HepG2 (cell line): ENCODE measurements at regions not wholly inside any gene's neighbourhood (a gene's known extent, or its start where the extent isn't known, plus 50 kb on each side); places are given as distances from the start of the nearest gene placed in this dataset.
A peak's percentile ranks its signal among the peaks of the same experiment; 100 is the strongest.

Experiments
- ATAC-seq: fragments of 200-7000 bp; cut with Tn5 transposase; 3 replicates; pipeline ENCODE4 v1.9.1; 2020; ENCODE audit warnings: mild to moderate bottlenecking, moderate library complexity
- BruUV-seq: library from RNA; stranded (reverse); fragments of 400-500 nt; replicated peaks from 2 replicates; lab custom pipeline; 2021; lab: Mats Ljungman, UMichigan
- CTCF ChIA-PET: fragments of 300-600 bp; formaldehyde crosslinking; extraction: SDS; loops from one replicate; lab custom pipeline; 2021; ENCODE audit warnings: low total read pairs, inconsistent platforms, low intra/inter-chr PET ratio; lab: Yijun Ruan, JAX
- POLR2A ChIA-PET: fragments of 350-600 bp; sonication (Branson Sonifier 250); formaldehyde crosslinking; loops from one replicate; lab custom pipeline; 2020; ENCODE audit warnings: antibody characterized with exemption, inconsistent platforms; lab: Yijun Ruan, JAX
- DNase-seq: peaks from one replicate; pipeline ENCODE4 v3.0.0-alpha.2; 2015; ENCODE audit warnings: low spot score
- FAIRE-seq: peaks from 3 replicates; lab custom pipeline; 2011; peaks lifted over from hg19 to GRCh38; lab: Jason Lieb, UNC
- H2AFZ ChIP-seq: one replicate; pipeline ENCODE4 v1.6.1; 2011; ENCODE audit warnings: low read length, inconsistent platforms
- H3K27ac ChIP-seq: fragments of 300-600 bp; 3 replicates; pipeline ENCODE4 v1.8.0; 2011; ENCODE audit warnings: mixed run types, mild to moderate bottlenecking, mixed read lengths, low read length, inconsistent platforms; ENCODE audit not compliant: insufficient read depth; ENCODE audit errors: extremely low read length
- H3K27me3 ChIP-seq, 2 experiments: fragments of 200-600 bp in 1 of 2; 2 replicates in 1 of 2; 3 replicates in 1 of 2; pipeline versions ENCODE4 v1.6.0 to v1.8.0; 2011; ENCODE audit warnings: low read length in 2 of 2, mild to moderate bottlenecking in 2 of 2, moderate library complexity in 2 of 2, inconsistent platforms in 1 of 2; ENCODE audit not compliant: insufficient read depth in 2 of 2, control insufficient read depth in 1 of 2
- H3K36me3 ChIP-seq, 2 experiments: fragments of 200-600 bp in 1 of 2; replicated peaks in 1 of 2; 2 replicates in 1 of 2; 3 replicates in 1 of 2; pipeline versions ENCODE4 v1.5.1 to v1.8.0; 2011; ENCODE audit warnings: low read length in 2 of 2, inconsistent platforms in 1 of 2; ENCODE audit not compliant: insufficient read depth in 2 of 2, control insufficient read depth in 1 of 2
- H3K4me1 ChIP-seq: 2 replicates; pipeline ENCODE4 v1.5.1; 2012; ENCODE audit warnings: low read length, inconsistent platforms; ENCODE audit not compliant: insufficient read depth
- H3K4me2 ChIP-seq: 2 replicates; pipeline ENCODE4 v1.6.0; 2011; ENCODE audit warnings: low read depth, low read length, inconsistent platforms
- H3K4me3 ChIP-seq, 3 experiments: fragments of 200-600 bp in 1 of 3; sonication (generic), shearing (Covaris generic) in 1 of 3; replicated peaks in 1 of 3; 2 replicates each; pipeline ENCODE4 v1.5.1; 2011 to 2016; ENCODE audit warnings: low read length in 3 of 3, inconsistent platforms in 2 of 3, low read depth in 2 of 3, mild to moderate bottlenecking in 2 of 3, control low read depth in 1 of 3, mixed read lengths in 1 of 3; ENCODE audit not compliant: insufficient read depth in 1 of 3
- H3K79me2 ChIP-seq: one replicate; pipeline ENCODE4 v1.6.1; 2011; ENCODE audit warnings: low read length, inconsistent platforms; ENCODE audit not compliant: insufficient read depth
- H3K9ac ChIP-seq: 2 replicates; pipeline ENCODE4 v1.6.0; 2011; ENCODE audit warnings: mild to moderate bottlenecking, low read depth, low read length, inconsistent platforms; ENCODE audit not compliant: insufficient read depth
- H3K9me3 ChIP-seq: 2 replicates; pipeline ENCODE4 v1.5.1; 2012; ENCODE audit warnings: mild to moderate bottlenecking, low read length
- H4K20me1 ChIP-seq: 2 replicates; pipeline ENCODE4 v1.6.0; 2011; ENCODE audit warnings: inconsistent platforms, mild to moderate bottlenecking, low read length, moderate library complexity; ENCODE audit not compliant: insufficient read depth
- FOXO1 ChIP-seq: sonication (generic); formaldehyde crosslinking; IDR thresholded peaks from 2 replicates; pipeline ENCODE4 v1.4.0; 2020; ENCODE audit warnings: missing genetic modification reagents
- HOMEZ ChIP-seq: IDR thresholded peaks from 2 replicates; pipeline ENCODE4 v1.6.1; 2016; ENCODE audit warnings: low read depth
- MAFF ChIP-seq: IDR thresholded peaks from 2 replicates; pipeline ENCODE4 v1.6.1; 2011; ENCODE audit warnings: low read depth, low read length, improper control_type of control experiment
- MAFK ChIP-seq, 2 experiments: IDR thresholded peaks in 1 of 2; conservative IDR thresholded peaks in 1 of 2; 2 replicates each; pipeline ENCODE4 v1.6.1; 2011; ENCODE audit warnings: improper control_type of control experiment in 2 of 2, low read length in 2 of 2
- PAF1 ChIP-seq: IDR thresholded peaks from 2 replicates; pipeline ENCODE4 v1.6.1; 2016; ENCODE audit warnings: missing genetic modification reagents, missing compliant biosample characterization
- PAXIP1 ChIP-seq: sonication (generic); formaldehyde crosslinking; conservative IDR thresholded peaks from 2 replicates; pipeline ENCODE4 v1.4.0; 2020; ENCODE audit warnings: mild to moderate bottlenecking, missing genetic modification reagents, moderate library complexity
- ZNF329 ChIP-seq: sonication (generic); formaldehyde crosslinking; IDR thresholded peaks from 2 replicates; pipeline ENCODE4 v1.9.0; 2021; ENCODE audit warnings: low read depth, mild to moderate bottlenecking, missing genetic modification reagents
- ZNF792 ChIP-seq: IDR thresholded peaks from 2 replicates; pipeline ENCODE4 v1.6.1; 2016
- WGBS: methylation state at CpG from one replicate; pipeline ENCODE4 v1.1.6; 2017; ENCODE audit warnings: low lambda C conversion rate; 5-methylcytosine and 5-hydroxymethylcytosine counted together
- in situ Hi-C: cut with HindIII; loops from 2 replicates; pipeline ENCODE4 v1.10.0; 2017; ENCODE audit warnings: low pct_unique_long_range_greater_than_20kb; ENCODE audit not compliant: extremely low pct_ligation_motif_present
- intact Hi-C: fragments of 100-400 bp; cut with micrococcal nuclease; formaldehyde crosslinking; loops from one replicate; pipeline ENCODE4 v1.10.0; 2022; ENCODE audit not compliant: unreplicated experiment

DNA sequence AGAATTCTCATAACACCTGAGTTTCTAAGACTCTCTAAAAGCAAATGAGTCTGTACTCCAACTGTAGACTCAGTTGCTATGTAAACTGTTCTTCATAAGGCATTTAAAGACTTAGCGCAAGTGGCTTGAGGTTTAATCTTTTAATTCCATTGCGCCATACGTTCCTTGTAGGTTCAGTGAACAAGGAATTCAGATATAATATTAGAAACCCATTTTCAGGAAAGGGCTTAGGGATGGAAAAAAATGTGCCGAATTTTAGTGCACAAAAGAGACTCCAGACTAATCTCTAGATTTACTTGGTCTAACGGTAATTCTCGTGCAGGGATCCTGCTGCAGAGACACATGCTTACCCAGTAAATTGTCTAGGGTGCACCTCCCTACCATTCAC lies 268.9 kb upstream of the TANK start:
- FAIRE-seq (no peak), ATAC-seq (no peak), DNase-seq (no peak)
- no peaks in the 10 kb centered on the region for H3K4me1 ChIP-seq
- no peak overlapping the region for H3K27ac ChIP-seq
- H3K27me3 ChIP-seq: no peaks in the 10 kb centered on the region
- H4K20me1 ChIP-seq: no peaks in the 10 kb centered on the region
- H3K36me3 ChIP-seq: no peaks in the 10 kb centered on the region
- no peak overlapping the region for H3K4me2 ChIP-seq
- H3K9ac ChIP-seq: no peak overlapping the region
- no peak overlapping the region for H3K4me3 ChIP-seq
- H3K9me3 ChIP-seq: no peaks in the 10 kb centered on the region
- POLR2A ChIA-PET: no interaction called here
- H2AFZ ChIP-seq: no peak overlapping the region
- intact Hi-C loops: no loop called here
- H3K79me2 ChIP-seq: no peaks in the 10 kb centered on the region
- no peak for TF ChIP-seq ZNF329
- TF ChIP-seq, all 625 proteins: peak for 0
- 36% methylated on average over 6 of the region's 6 CpGs for WGBS
- CTCF ChIA-PET: no interaction called here
- in situ Hi-C loops: no loop called here
- BruUV-seq: no TSS peak

DNA sequence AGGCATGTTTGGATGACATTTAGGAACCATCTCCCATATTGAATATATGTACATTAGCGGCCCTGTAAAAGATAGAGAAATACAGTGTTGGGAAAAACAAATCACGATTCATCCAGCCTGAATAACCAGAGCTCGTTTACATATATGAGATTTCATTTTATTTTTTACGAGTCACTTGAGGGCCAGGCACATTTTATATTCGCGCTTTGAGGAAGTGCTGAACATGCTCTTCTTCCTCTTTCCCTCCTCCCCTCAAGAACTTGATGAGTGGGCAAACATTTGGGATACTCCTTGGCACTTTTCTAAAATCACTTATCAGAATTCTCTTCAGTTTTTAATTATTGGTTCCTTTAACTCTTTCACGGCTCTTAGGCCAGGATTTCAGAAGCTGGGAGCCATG lies 268.0 kb upstream of the TANK start:
- Histone ChIP-seq H3K4me1 (no peaks in the 10 kb centered on the region), H3K27ac (no peak overlapping the region), H3K4me3 (no peak overlapping the region), H3K27me3 (no peaks in the 10 kb centered on the region), H3K9me3 (no peaks in the 10 kb centered on the region), H2AFZ (no peak overlapping the region), H3K4me2 (no peak overlapping the region), H3K79me2 (no peaks in the 10 kb centered on the region), H4K20me1 (no peaks in the 10 kb centered on the region), H3K9ac (no peak overlapping the region), H3K36me3 (no peaks in the 10 kb centered on the region)
- FAIRE-seq: no peak
- TF ChIP-seq PAXIP1 (CRISPR knock-in tag) (no peak), ZNF792 (CRISPR knock-in tag) (no peak), MAFK (conservative IDR thresholded peaks at IDR 0.05 in 1 of 2, IDR thresholded peaks at IDR 0.05 in 1 of 2; ENCODE audit: low read length in 2 of 2) (0 out of 4 replicates have a peak, but pooled peaks of 1 of the 2 experiments have one; percentile 25), PAF1 (CRISPR knock-in tag) (no peak), HOMEZ (CRISPR knock-in tag) (no peak), FOXO1 (CRISPR knock-in tag) (no peak), MAFF (0 out of 2 replicates have a peak, but pooled peaks have one; percentile 7)
- no peak for ATAC-seq
- intact Hi-C loops: no loop called here
- BruUV-seq: no TSS peak
- ChIA-PET POLR2A (no interaction called here), CTCF (no interaction called here)
- DNase-seq: no peak
- in situ Hi-C loops: no loop called here
- WGBS: 25% methylated on average over 7 of the region's 7 CpGs
